ENCODE measurements at regions not wholly inside any gene's neighbourhood (a gene's known extent, or its start where the extent isn't known, plus 50 kb on each side); places are given as distances from the start of the nearest gene placed in this dataset.

GRCh38 chr10:128901236-128901635 lies 565.8 kb upstream of the MGMT start:
- DNase-seq: no peak

GRCh38 chr10:128902031-128902710 lies 564.9 kb upstream of the MGMT start:
- DNase-seq: no peak

GRCh38 chr10:128907155-128907941 lies 559.7 kb upstream of the MGMT start:
- no peak for DNase-seq

- no peak for DNase-seq
Observed at GRCh38 chr10:128908099-128908498, 558.9 kb upstream of the MGMT start.

GRCh38 chr10:128908499-128908898 lies 558.5 kb upstream of the MGMT start:
- no peak for DNase-seq

- no peak for DNase-seq
Observed at GRCh38 chr10:128912568-128913311, 554.3 kb upstream of the MGMT start.

GRCh38 chr10:128914681-128915080 lies 552.4 kb upstream of the MGMT start:
- DNase-seq: no peak

- no peak for DNase-seq
Observed at GRCh38 chr10:128915630-128916029, 551.4 kb upstream of the MGMT start.

GRCh38 chr10:128916383-128916782 lies 550.7 kb upstream of the MGMT start:
- no peak for DNase-seq

- DNase-seq: no peak
Observed at GRCh38 chr10:128921389-128922022, 545.5 kb upstream of the MGMT start.

- DNase-seq: no peak
Observed at GRCh38 chr10:128922172-128922571, 544.9 kb upstream of the MGMT start.

GRCh38 chr10:128922619-128923196 lies 544.3 kb upstream of the MGMT start:
- no peak for DNase-seq

GRCh38 chr10:128924918-128925317 lies 542.1 kb upstream of the MGMT start:
- no peak for DNase-seq

GRCh38 chr10:128926711-128927110 lies 540.3 kb upstream of the MGMT start:
- no peak for DNase-seq

- DNase-seq: no peak
Observed at GRCh38 chr10:128927497-128928161, 539.4 kb upstream of the MGMT start.

- DNase-seq: no peak
Observed at GRCh38 chr10:128928231-128928836, 538.7 kb upstream of the MGMT start.

- DNase-seq: no peak
Observed at GRCh38 chr10:128929131-128929530, 537.9 kb upstream of the MGMT start.

- DNase-seq: no peak
Observed at GRCh38 chr10:128929767-128930166, 537.3 kb upstream of the MGMT start.

GRCh38 chr10:128930515-128930914 lies 536.5 kb upstream of the MGMT start:
- DNase-seq: no peak

GRCh38 chr10:128932071-128932820 lies 534.8 kb upstream of the MGMT start:
- DNase-seq: no peak
